IPS DF 6.9 (cell line): ENCODE measurements at regions not wholly inside any gene's neighbourhood (a gene's known extent, or its start where the extent isn't known, plus 50 kb on each side); places are given as distances from the start of the nearest gene placed in this dataset.
"Not testable (repeated sequence)": the region's sequence is repeated elsewhere in the genome, so short reads cannot be mapped to it uniquely, and the experiment has no call there.

Experiments used
- DNase-seq: peaks from one replicate; pipeline ENCODE4 v3.0.0-alpha.2; 2013; ENCODE audit warnings: low read depth, low spot score
- H3K27ac ChIP-seq: one replicate; pipeline ENCODE4 v1.5.1; 2013; ENCODE audit warnings: low read length, control low read depth
- H3K27me3 ChIP-seq: 2 replicates; pipeline ENCODE4 v1.6.1; 2013; ENCODE audit warnings: mild to moderate bottlenecking, low read length; ENCODE audit not compliant: control insufficient read depth, insufficient read depth
- H3K36me3 ChIP-seq: 2 replicates; pipeline ENCODE4 v1.6.1; 2013; ENCODE audit warnings: low read length; ENCODE audit not compliant: control insufficient read depth, insufficient read depth
- H3K4me1 ChIP-seq: 2 replicates; pipeline ENCODE4 v1.6.1; 2013; ENCODE audit warnings: low read length; ENCODE audit not compliant: control insufficient read depth, insufficient read depth
- H3K4me3 ChIP-seq: 2 replicates; pipeline ENCODE4 v1.5.1; 2013; ENCODE audit warnings: mild to moderate bottlenecking, low read length
- H3K9me3 ChIP-seq: 2 replicates; pipeline ENCODE4 v1.6.1; 2013; ENCODE audit warnings: low read length, inconsistent platforms; ENCODE audit not compliant: control insufficient read depth, insufficient read depth
- WGBS: extraction: QIAGEN DNeasy Blood & Tissue Kit; methylation state at CpG from one replicate; pipeline ENCODE4 v1.1.7; 2013; ENCODE audit warnings: mixed read lengths, missing lambda C conversion rate; ENCODE audit not compliant: insufficient read length, insufficient coverage; 5-methylcytosine and 5-hydroxymethylcytosine counted together

DNA sequence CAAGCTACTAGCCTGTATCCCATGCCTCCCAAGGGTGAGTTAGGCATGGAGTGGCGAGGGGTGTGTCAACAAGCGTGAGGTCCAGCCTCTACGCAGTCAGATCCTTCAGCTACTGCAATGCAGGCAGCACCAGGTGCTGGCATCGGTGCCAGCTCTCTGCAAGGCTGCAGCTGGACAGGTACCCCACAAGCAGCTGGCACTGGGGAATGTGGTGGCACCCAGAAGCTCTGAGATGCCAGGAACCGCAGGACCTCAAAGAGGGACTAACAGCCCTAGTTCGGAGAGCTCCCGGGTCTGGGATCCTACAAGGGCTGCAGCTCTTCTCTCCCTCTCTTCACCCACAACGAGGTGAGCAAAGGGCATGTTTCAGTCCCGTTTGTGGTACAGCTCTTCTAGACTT is 974.5 kb downstream of the LTN1 start:
- no CpG with 5 or more reads among the region's 9 CpGs for WGBS
- Histone ChIP-seq H3K4me1 (no peaks in the 10 kb centered on the region), H3K36me3 (no peaks in the 10 kb centered on the region)

DNA sequence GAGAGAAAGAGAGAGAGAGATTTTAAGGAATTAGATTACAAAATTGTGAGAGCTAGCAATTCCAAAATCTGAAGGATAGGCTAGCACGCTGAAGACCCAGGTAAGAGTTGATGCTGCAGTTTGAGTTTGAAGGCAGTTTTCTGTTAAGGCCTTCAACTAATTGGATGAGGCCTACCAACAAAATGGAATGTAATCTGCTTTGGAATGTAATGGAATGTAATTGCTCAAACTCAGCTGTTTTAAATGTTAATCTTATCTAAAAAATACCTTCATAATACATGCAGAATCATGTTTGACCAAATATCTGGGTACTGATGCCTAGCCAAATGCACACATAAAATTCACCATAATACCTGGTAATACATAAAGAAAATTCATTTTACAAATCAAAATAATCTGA is 976.1 kb downstream of the LTN1 start:
- WGBS, result no CpG with 5 or more reads among the region's 1 CpG
- no peaks in the 10 kb centered on the region for H3K27me3 ChIP-seq
- no peak for DNase-seq
- no peaks in the 10 kb centered on the region for H3K9me3 ChIP-seq
- no peak overlapping the region for H3K4me3 ChIP-seq
- H3K27ac ChIP-seq, result no peak overlapping the region
- no peaks in the 10 kb centered on the region for H3K4me1 ChIP-seq
- H3K36me3 ChIP-seq, result no peaks in the 10 kb centered on the region

More for the DNA sequence above, 974.5 kb downstream of the LTN1 start:
- DNase-seq, result no peak
- no peaks in the 10 kb centered on the region for H3K9me3 ChIP-seq
- no peak overlapping the region for H3K27ac ChIP-seq
- no peak overlapping the region for H3K4me3 ChIP-seq
- H3K27me3 ChIP-seq, result no peaks in the 10 kb centered on the region

DNA sequence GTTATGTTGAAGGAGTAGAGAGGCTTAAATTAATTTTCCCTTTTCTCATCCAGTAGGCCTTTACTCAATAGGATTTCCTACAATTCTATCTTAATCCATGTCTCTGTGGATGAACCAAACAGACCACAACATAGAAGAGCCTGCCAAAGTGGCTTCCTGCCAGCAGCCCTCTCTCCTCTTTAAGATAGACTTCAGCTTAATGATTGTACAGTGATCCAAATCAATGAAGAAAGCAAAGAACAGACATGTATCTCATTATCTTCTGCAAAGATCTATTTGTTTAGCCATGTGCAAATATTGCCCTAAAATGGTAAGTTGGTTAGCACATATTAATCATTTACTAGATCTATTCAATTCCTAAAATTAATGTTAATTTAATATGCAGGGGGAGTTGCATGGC is 979.6 kb downstream of the LTN1 start:
- not testable (repeated sequence) for DNase-seq, H3K9me3 ChIP-seq, H3K27ac ChIP-seq, H3K4me3 ChIP-seq, H3K27me3 ChIP-seq, H3K36me3 ChIP-seq, H3K4me1 ChIP-seq

DNA sequence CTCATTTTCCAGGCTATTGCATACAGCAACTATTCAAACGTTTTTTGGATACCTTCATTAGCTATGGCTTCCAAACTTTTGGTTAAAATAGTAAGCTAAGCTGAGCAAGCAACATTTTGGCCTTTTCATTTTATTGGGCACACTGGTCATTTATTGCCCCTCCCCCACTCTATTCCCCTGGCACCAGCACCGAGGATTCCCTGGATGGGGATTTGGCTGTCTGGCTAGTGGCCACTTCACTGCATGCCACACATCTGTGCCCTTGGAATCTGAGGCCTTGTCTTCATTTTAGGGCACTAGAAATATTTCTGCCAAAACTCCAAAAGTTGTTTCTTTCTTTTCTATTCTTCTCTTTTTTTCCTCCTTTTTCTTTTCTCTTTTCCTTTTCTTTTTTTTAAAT is 980.7 kb downstream of the LTN1 start:
- no CpG with 5 or more reads among the region's 2 CpGs for WGBS
- not testable (repeated sequence) for DNase-seq, H3K36me3 ChIP-seq, H3K4me1 ChIP-seq, H3K9me3 ChIP-seq, H3K27ac ChIP-seq, H3K27me3 ChIP-seq, H3K4me3 ChIP-seq

DNA sequence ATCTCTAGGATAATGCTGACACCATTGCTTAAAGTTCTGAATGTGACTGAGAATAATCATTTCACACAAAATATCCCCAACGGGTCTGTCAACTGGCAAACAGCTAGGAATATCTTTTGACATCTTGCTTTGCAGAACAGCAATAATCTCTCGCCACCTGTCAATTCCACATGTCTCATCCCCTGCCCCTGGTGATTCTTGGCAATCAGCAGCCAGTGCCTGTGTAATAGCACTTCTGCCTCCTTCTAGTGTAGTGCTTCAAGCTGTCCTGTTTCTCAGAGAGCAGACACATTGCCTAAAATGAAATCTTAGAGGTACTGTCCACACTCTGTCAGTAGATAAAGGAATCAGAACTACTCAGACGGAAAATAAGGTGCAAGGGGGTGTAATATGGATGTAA is 984.4 kb downstream of the LTN1 start:
- not testable (repeated sequence) for H3K4me3 ChIP-seq, H3K27me3 ChIP-seq, H3K27ac ChIP-seq, DNase-seq, H3K9me3 ChIP-seq, H3K4me1 ChIP-seq, H3K36me3 ChIP-seq
- no CpG with 5 or more reads among the region's 3 CpGs for WGBS

DNA sequence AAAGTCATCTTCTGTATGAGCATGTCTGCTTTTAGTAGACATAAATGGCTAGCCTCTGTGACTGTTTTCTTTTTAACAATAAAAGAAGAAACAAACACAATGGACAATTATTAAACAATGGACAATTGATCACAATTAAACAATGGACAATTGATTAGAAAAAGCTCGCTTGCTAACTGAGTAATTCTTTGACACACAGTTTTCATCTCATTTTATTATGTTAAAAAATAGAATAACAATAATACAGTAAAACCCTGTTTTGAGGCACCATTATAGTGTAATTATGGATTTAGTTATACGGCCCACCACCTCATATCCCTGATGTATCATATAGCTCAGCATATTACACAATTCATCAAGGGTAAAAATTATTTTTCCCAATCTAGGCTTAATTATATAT is 989.0 kb downstream of the LTN1 start:
- H3K27ac ChIP-seq, H3K4me1 ChIP-seq, H3K9me3 ChIP-seq, H3K4me3 ChIP-seq, H3K27me3 ChIP-seq, H3K36me3 ChIP-seq, DNase-seq: not testable (repeated sequence)
- no CpG with 5 or more reads among the region's 2 CpGs for WGBS

DNA sequence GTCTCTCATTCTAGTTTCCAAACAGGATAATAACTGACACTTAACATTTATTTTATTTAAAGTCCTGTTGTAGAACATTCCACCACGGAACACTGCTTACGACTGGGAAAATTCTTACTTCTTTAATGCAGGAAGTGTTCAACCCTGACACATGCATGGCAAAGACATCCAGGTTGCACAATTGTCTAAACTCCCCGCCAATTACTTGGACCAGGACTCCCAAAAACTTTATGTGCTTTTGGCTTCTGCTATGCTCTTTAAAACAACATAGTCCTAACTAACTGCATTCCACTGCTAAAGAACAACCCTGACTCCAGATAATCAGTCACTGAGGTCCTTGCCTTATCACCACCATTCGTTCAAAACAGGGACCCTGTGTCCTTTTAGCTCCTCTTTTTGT is 995.8 kb downstream of the LTN1 start:
- H3K27me3 ChIP-seq, H3K36me3 ChIP-seq, H3K4me1 ChIP-seq, H3K27ac ChIP-seq, DNase-seq, H3K9me3 ChIP-seq, H3K4me3 ChIP-seq: not testable (repeated sequence)
- WGBS, result no CpG with 5 or more reads among the region's 4 CpGs

DNA sequence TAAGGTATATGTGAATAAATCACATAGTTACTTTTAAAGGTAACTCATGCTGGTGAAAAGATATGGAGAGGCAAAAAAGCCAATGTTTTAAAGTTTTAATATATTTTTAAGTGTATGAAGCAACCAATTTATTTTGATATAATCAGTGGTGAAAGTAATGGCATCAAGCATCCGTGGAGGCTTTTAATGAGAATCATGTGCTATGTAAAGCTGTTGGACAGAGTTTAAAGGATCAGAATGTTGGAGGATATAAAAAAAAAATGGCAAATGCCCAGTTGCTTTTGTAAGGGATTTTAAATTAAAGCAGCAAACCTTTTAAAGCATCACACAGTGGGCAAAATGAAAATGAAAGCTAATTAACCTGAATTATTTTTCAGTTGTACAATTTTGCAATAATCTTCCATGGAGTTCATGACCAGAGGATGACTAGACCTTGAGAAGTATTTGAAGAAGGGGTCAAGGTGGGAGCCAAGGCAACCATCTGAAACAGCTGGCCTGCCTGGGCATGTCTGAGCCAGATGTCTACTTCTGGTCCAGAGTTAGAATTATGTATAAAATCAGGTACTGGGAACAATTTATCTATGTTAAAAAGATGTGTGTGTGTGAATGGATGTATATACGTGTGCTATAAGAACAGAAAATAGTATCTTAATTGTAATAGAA is 1007.9 kb downstream of the LTN1 start:
- H3K9me3 ChIP-seq, H3K4me1 ChIP-seq, H3K27ac ChIP-seq, H3K27me3 ChIP-seq, DNase-seq, H3K4me3 ChIP-seq, H3K36me3 ChIP-seq: not testable (repeated sequence)
- 100% methylated on average over 1 of the region's 2 CpGs for WGBS

DNA sequence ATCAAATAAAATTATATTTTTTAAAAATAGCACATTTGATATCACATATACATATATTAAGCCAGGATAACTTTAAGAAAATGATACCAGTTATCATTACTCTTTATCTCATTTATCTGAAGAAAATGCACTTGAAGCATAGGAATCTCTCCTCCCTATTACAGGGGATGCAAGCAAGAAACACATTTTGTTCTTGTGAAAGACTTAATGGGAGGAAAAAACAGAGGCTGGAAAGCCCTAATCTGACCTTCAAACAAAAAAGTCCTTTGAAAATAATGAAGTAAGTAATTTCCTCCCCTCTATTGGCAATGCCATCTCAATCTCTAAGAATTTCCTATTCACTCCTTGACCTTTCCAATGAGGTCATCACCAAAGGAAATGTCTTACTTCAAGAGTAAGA is 1012.6 kb upstream of the ADAMTS5 start:
- not testable (repeated sequence) for H3K36me3 ChIP-seq, H3K27me3 ChIP-seq, H3K27ac ChIP-seq, H3K4me1 ChIP-seq, H3K4me3 ChIP-seq, H3K9me3 ChIP-seq, DNase-seq

DNA sequence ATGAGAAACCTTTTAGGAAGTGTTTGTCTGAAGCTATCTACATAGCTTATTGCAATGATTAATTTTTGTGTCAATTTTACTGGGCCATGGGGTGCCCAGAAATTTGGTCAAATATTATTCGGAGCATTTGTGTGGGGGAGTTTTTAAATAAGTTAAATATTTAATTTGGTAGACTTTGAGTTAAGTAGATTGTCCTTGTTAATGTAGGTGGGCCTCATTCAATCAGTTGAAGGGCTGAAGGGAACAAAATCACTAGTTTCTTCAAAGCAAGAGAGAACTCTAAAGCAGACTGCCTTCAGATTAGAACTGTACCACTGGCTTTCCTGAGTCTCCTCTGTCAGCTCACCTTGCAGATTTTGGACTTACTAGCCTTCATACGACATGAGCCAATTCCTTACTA is 1008.6 kb upstream of the ADAMTS5 start:
- 100% methylated on average over 1 of the region's 2 CpGs for WGBS

DNA sequence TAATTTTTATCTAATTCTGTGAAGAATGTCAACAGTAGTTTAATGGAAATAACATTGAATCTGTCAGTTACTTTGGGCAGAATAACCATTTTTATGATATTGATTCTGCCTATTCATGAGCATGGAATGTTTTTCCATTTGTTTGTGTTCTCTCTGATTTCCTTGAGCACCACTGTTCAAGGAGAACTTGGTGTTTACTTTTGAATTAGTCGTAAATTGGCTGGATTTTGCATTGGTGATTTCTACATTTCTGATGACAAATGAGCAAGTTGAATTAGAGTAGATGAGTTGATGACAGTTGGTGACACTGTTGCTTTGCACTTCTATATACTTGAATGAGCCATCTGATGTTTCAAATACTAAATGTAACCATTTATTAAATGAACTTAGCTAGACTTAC is 1007.3 kb upstream of the ADAMTS5 start:
- WGBS, result no CpG with 5 or more reads among the region's 1 CpG
- H3K27ac ChIP-seq, H3K36me3 ChIP-seq, DNase-seq, H3K4me3 ChIP-seq, H3K9me3 ChIP-seq, H3K4me1 ChIP-seq, H3K27me3 ChIP-seq: not testable (repeated sequence)

More for the DNA sequence above, 1008.6 kb upstream of the ADAMTS5 start:
- DNase-seq, result no peak
- H3K36me3 ChIP-seq, result no peaks in the 10 kb centered on the region
- no peak overlapping the region for H3K4me3 ChIP-seq
- no peaks in the 10 kb centered on the region for H3K27me3 ChIP-seq
- H3K9me3 ChIP-seq, result no peaks in the 10 kb centered on the region
- H3K27ac ChIP-seq, result no peak overlapping the region
- H3K4me1 ChIP-seq, result no peaks in the 10 kb centered on the region
